ENCODE measurements at regions not wholly inside any gene's neighbourhood (a gene's known extent, or its start where the extent isn't known, plus 50 kb on each side); places are given as distances from the start of the nearest gene placed in this dataset.

- no peak for DNase-seq (ENCODE audit: low spot score)
Observed at GRCh38 chr11:88404932-88405710, 67.6 kb upstream of the CTSC start.

DNA sequence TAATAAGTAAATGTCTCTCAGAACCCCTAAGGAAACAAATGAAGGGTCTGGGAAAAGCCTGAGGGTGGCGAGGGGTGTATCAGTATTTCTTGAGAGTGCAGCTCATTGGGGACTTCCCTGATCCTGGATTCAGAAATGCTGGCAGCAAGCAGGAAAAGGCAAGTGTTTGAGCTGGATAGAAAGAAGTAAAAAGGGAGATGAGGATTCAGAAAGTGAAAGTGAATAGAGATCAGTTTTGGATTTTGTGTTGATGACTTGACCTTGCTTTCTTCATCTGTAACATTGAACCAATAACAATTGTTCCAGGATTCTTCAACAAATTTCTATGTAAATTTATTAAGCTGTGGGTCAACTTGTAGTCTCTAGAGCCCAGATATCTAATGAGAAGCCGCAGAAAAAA, 66.9 kb upstream of the CTSC start:
- no peak for DNase-seq (ENCODE audit: low spot score)

GRCh38 chr11:88402784-88403183, 65.2 kb upstream of the CTSC start:
- DNase-seq (ENCODE audit: low spot score): no peak

- DNase-seq (ENCODE audit: low spot score): no peak
Observed at GRCh38 chr11:88402192-88402715, 64.7 kb upstream of the CTSC start.

GRCh38 chr11:88398791-88399570, 61.4 kb upstream of the CTSC start:
- DNase-seq (ENCODE audit: low spot score): no peak

DNA sequence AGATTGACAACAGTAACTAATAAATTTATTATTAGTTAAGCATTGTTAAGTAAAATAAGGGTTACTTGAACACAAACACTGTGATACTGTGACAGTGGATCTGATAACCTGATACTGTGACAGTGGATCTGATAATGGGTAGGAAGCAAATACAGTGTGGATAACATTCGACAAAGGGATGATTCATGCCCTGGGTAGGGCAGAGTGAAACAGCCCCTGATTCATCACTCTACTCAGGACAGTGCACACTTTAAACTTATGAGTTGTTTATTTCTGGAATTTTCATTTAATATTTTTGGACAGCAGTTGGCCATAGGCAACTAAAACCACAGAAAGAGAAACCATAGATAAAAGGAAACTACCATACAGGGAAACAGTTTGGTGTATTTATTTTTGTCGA, 60.8 kb upstream of the CTSC start:
- no peak for DNase-seq (ENCODE audit: low spot score)

DNA sequence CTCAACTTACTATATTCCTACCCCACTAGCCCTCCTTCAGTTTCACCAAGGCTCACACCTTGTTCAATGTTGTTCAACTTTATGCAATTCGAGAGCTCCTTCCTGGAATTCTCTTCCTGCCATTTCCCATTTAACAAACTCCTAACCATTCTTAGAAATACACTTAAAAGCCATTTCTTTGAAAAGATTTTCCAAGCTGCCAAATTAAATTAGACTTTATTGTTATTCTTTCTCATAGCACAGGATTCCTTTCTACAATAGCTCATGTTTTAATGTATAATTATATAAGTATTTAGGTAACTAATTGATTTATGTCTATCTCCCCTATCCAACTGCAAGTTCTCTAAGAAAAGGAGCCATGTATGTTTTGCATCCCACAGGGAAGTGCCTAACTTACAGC, 52.7 kb upstream of the CTSC start:
- DNase-seq (ENCODE audit: low spot score): no peak

DNA sequence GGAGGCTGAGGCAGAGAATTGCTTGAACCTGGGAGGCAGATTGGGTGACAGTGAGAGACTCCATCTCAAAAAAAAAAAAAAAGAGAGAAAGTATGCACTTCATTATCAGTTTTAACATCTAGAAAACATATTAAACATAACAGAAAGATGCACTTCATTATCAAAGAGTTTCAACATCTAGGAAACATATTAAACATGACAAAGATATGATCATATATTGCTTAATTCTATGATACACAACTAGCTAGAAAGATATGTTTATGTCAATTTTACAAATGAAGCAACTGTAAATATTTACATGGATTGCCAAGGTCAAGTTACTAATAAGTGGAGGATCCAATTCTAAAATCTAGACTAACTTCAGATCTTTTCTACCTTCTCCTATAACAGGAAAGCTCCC, 50.4 kb upstream of the CTSC start:
- no peak for DNase-seq (ENCODE audit: low spot score)

All from pons (tissue), 1 donor.